Mucosa of stomach (tissue), 1 donor: ENCODE measurements at regions not wholly inside any gene's neighbourhood (a gene's known extent, or its start where the extent isn't known, plus 50 kb on each side); places are given as distances from the start of the nearest gene placed in this dataset.

ENCODE experiments used
- H3K27me3 ChIP-seq: one replicate; pipeline ENCODE4 v1.7.0; 2013; ENCODE audit warnings: mild to moderate bottlenecking, low read length; ENCODE audit not compliant: control insufficient read depth, insufficient read depth
- H3K36me3 ChIP-seq: one replicate; pipeline ENCODE4 v1.7.0; 2013; ENCODE audit warnings: low read length; ENCODE audit not compliant: control insufficient read depth, insufficient read depth
- H3K4me1 ChIP-seq: one replicate; pipeline ENCODE4 v1.7.0; 2013; ENCODE audit warnings: mild to moderate bottlenecking, low read length; ENCODE audit not compliant: control insufficient read depth, insufficient read depth
- H3K4me3 ChIP-seq: one replicate; pipeline ENCODE4 v1.7.0; 2013; ENCODE audit warnings: low read length
- H3K9ac ChIP-seq: one replicate; pipeline ENCODE4 v1.7.0; 2013; ENCODE audit warnings: mild to moderate bottlenecking, low read length, moderate library complexity
- H3K9me3 ChIP-seq: one replicate; pipeline ENCODE4 v1.7.0; 2013; ENCODE audit warnings: mild to moderate bottlenecking, low read length, moderate library complexity; ENCODE audit not compliant: control insufficient read depth
- donor health status: Pancreatic carcinoma.

- no peak overlapping the region for H3K4me3 ChIP-seq
- H3K27me3 ChIP-seq = no peaks in the 10 kb centered on the region
- H3K9ac ChIP-seq = no peak overlapping the region
- H3K36me3 ChIP-seq = no peaks in the 10 kb centered on the region
- H3K9me3 ChIP-seq = no peaks in the 10 kb centered on the region
- H3K4me1 ChIP-seq = no peaks in the 10 kb centered on the region
These were observed 104.3 kb downstream of the AXIN2 start for GRCh38 chr17:65457183-65457582.

DNA sequence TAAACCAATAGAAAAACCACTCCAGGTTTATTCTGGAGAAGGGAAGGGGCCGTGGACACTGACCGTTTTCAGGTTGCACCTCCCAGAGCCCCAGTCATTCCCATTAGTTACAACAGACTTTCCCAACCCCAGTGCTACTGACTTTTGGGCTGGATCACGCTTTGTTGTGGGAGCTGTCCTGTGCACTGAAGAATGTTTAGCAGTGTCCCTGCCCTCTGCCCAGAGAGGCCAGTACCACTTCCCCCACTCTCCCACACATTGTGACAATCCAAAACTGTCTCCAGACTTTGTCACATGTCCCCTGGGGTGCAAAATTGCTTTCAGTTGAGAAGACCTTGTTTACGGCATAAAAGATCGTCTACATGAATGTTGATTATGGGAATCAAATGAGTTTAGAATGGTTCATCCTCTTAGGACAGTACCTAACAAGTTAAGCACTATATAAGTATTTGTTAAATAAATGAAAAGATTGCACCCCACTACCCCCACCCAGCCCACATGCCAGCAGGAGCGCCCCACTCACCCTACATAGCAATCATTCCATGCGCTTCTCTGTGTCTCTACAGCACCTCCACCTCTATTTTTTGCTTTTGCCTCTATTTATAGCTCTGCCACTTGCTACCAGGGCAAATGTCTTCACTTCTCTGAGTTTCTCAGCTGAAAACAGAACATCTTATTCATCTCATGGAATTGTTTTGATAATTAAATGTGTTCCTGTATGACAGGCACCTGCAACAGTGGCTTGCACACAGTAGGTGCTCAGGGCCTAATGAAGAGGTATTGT, 104.9 kb downstream of the AXIN2 start:
- Histone ChIP-seq H3K27me3 (no peaks in the 10 kb centered on the region), H3K36me3 (no peaks in the 10 kb centered on the region), H3K9me3 (no peaks in the 10 kb centered on the region), H3K4me1 (no peaks in the 10 kb centered on the region), H3K9ac (no peak overlapping the region), H3K4me3 (no peak overlapping the region)

- Histone ChIP-seq H3K36me3 (no peaks in the 10 kb centered on the region), H3K27me3 (no peaks in the 10 kb centered on the region), H3K4me1 (no peaks in the 10 kb centered on the region), H3K9me3 (no peaks in the 10 kb centered on the region), H3K9ac (no peak overlapping the region), H3K4me3 (no peak overlapping the region)
These were observed 105.5 kb downstream of the AXIN2 start for GRCh38 chr17:65455972-65456343.

- H3K27me3 ChIP-seq = no peaks in the 10 kb centered on the region
- H3K9me3 ChIP-seq = no peaks in the 10 kb centered on the region
- H3K4me3 ChIP-seq = no peak overlapping the region
- no peaks in the 10 kb centered on the region for H3K36me3 ChIP-seq
- H3K4me1 ChIP-seq = no peaks in the 10 kb centered on the region
- H3K9ac ChIP-seq = no peak overlapping the region
These were observed 106.1 kb downstream of the AXIN2 start for GRCh38 chr17:65455154-65455971.

DNA sequence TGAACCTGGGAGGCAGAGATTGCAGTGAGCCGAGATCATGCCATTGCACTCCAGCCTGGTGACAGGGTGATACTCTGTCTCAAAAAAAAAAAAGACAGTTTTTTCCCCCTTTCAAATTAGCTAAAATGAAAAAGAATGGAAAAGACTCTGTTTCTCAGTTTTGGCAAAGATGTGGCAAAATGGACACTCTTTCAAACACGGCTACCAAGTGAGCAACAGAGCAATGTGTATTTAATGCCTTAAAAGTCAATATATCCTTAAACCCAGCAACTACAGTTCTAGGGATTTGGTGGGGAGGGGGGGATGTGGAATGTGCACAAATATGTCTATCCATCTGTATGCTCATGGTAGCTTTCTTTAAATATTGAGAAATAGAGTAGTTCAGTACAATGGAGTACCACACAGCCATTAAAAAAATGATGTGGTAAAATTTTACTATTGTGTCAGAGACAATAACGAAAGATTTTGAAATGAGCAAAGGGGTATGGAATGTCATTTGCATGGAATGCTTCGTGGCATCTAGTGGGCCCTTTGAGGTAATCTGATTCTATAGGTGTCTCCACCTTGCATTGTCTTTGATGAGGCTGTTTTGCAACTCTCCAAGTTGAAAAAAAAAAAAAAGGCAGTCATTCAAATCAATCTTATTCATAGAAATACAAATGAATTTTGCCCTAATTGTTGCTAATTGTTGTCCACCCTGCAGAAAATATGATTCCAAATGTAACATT, 108.1 kb downstream of the AXIN2 start:
- no peak overlapping the region for H3K9ac ChIP-seq
- no peaks in the 10 kb centered on the region for H3K36me3 ChIP-seq
- H3K4me1 ChIP-seq = no peaks in the 10 kb centered on the region
- H3K9me3 ChIP-seq = no peaks in the 10 kb centered on the region
- no peak overlapping the region for H3K4me3 ChIP-seq
- no peaks in the 10 kb centered on the region for H3K27me3 ChIP-seq

DNA sequence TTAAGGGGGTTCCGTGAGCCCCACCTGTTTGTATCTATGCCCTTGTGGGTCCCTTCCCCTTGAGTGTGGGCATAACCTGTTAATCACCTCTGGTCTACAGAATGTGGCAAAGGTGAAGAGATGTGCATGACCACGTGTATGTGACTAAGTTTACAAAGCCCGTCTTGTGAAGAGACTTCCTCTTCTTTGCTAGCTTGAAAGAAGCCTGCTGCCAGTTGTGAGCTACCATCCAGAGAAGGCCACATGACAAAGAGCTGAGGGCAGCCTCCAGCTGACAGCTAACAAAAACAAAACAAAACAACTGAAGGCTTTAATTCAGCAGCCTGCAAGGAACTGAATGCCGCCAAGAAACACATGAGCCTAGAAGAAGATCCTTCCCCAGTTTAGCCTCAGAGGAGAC, 112.0 kb downstream of the AXIN2 start:
- no peak overlapping the region for H3K9ac ChIP-seq
- H3K9me3 ChIP-seq = no peaks in the 10 kb centered on the region
- no peaks in the 10 kb centered on the region for H3K27me3 ChIP-seq
- no peaks in the 10 kb centered on the region for H3K4me1 ChIP-seq
- H3K4me3 ChIP-seq = no peak overlapping the region
- no peaks in the 10 kb centered on the region for H3K36me3 ChIP-seq

DNA sequence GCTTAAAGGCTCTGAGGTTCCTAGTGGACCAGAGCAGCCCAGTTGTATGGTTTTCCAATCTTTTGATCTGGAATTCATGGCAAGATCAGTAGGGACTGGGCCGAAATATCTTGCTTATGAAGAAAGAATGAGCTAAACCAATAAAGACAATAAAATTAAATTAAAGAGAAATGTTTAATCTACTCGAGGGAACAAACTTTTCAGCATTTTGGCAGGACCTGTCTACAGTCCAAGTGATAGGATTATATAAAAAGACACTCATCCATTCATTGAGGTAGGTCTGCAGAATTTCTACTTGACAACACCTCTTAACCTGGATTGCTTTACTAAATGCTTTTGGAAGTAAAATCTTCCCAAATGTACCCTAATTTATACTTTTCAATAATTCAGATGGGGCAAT, 113.6 kb downstream of the AXIN2 start:
- H3K4me1 ChIP-seq = no peaks in the 10 kb centered on the region
- H3K4me3 ChIP-seq = no peak overlapping the region
- no peak overlapping the region for H3K9ac ChIP-seq
- no peaks in the 10 kb centered on the region for H3K36me3 ChIP-seq
- no peaks in the 10 kb centered on the region for H3K9me3 ChIP-seq
- H3K27me3 ChIP-seq = no peaks in the 10 kb centered on the region

DNA sequence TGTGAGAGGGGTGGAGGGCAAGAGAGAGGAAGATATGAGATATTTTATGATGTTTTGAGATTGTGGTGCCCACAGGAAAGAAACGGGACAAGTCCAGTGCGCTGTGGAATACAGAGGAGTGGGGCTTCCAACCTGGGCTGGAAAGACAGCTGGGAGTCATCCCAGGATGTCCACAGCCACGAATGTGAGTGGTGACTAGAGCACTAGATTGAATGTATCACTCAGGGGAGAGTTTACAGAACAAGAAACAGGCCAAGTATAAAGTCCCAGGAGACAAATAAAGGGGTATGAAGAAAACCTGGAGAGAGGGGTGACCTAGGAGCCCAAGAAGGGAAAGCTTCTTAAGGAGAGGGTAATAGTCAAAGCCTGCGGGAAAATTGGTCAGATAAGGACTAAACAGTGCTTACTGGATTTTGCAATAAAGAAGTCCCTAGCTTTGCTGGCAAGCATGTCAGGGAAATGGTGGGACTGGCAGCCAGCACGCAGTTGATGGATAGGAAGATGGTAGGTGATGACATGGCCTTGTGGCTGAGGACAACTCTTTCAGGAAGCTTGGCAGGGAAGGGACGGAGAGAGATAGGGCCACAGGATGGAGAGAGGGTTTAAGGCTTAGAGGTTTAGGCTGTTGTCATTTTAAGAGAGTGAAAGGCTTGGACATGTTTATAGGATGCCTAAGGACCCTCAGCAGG, 114.5 kb downstream of the AXIN2 start:
- Histone ChIP-seq H3K27me3 (no peaks in the 10 kb centered on the region), H3K9ac (no peak overlapping the region), H3K9me3 (no peaks in the 10 kb centered on the region), H3K4me1 (no peaks in the 10 kb centered on the region), H3K4me3 (no peak overlapping the region), H3K36me3 (no peaks in the 10 kb centered on the region)

GRCh38 chr17:65446043-65446442, 115.4 kb downstream of the AXIN2 start:
- no peak overlapping the region for H3K4me3 ChIP-seq
- H3K9ac ChIP-seq = no peak overlapping the region
- no peaks in the 10 kb centered on the region for H3K27me3 ChIP-seq

GRCh38 chr17:65444049-65444448, 117.4 kb downstream of the AXIN2 start:
- no peak overlapping the region for H3K4me3 ChIP-seq
- H3K27me3 ChIP-seq = no peaks in the 10 kb centered on the region
- H3K4me1 ChIP-seq = no peaks in the 10 kb centered on the region
- H3K36me3 ChIP-seq = no peaks in the 10 kb centered on the region
- H3K9me3 ChIP-seq = no peaks in the 10 kb centered on the region
- H3K9ac ChIP-seq = no peak overlapping the region

More at GRCh38 chr17:65446043-65446442, 115.4 kb downstream of the AXIN2 start:
- Histone ChIP-seq H3K9me3 (no peaks in the 10 kb centered on the region), H3K36me3 (no peaks in the 10 kb centered on the region), H3K4me1 (no peaks in the 10 kb centered on the region)

DNA sequence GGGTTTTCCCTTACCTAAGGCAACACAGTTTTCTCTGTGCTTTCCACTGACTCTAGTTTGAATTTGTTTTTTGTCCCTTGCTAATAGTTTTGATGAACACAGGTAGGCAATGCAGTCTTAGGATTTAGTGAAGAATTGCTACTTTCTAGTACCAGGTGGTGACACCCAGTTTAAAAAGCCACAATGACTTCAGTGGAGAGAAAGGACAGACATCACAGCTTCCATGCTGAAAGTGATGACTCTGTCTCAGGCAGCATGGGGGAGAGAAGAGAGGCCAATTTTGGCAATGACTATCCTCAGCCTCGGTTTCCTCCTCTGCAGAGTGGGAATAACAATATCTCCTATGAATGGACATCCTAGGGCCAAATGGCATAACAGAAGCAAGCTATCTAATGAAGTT, 118.8 kb downstream of the AXIN2 start:
- no peaks in the 10 kb centered on the region for H3K9me3 ChIP-seq
- H3K27me3 ChIP-seq = no peaks in the 10 kb centered on the region
- no peaks in the 10 kb centered on the region for H3K4me1 ChIP-seq
- no peaks in the 10 kb centered on the region for H3K36me3 ChIP-seq
- no peak overlapping the region for H3K4me3 ChIP-seq
- no peak overlapping the region for H3K9ac ChIP-seq
